ENCODE measurements at regions not wholly inside any gene's neighbourhood (a gene's known extent, or its start where the extent isn't known, plus 50 kb on each side); places are given as distances from the start of the nearest gene placed in this dataset.

GRCh38 chr9:107905308-107906020 lies 415.9 kb upstream of the KLF4 start:
- Histone ChIP-seq H3K4me2 (ENCODE audit: control insufficient read depth, extremely low read depth, insufficient read depth, low read depth, low read length) (no peak overlapping the region), H4K20me1 (ENCODE audit: control insufficient read depth, extremely low read depth, insufficient read depth, low read length) (no peaks in the 10 kb centered on the region), H3K9me3 (ENCODE audit: control insufficient read depth, low read depth, low read length) (no peaks in the 10 kb centered on the region), H3K79me2 (ENCODE audit: control insufficient read depth, insufficient read depth, low read length) (no peaks in the 10 kb centered on the region), H3K9me1 (ENCODE audit: control insufficient read depth, extremely low read depth, insufficient read depth, low read length) (no peaks in the 10 kb centered on the region), H3K4me3 (ENCODE audit: control insufficient read depth in 2 of 3, extremely low read depth in 1 of 3, insufficient read depth in 2 of 3, low read depth in 1 of 3, low read length in 3 of 3) (no peak overlapping the region), H2AFZ (ENCODE audit: control insufficient read depth, low read length) (no peak overlapping the region), H3K4me1 (ENCODE audit: control insufficient read depth, extremely low read depth, insufficient read depth, low read length) (no peaks in the 10 kb centered on the region), H3K9ac (ENCODE audit: control insufficient read depth, extremely low read depth, insufficient read depth, low read length) (no peak overlapping the region), H3K36me3 (ENCODE audit: control insufficient read depth in 2 of 2, extremely low read depth in 1 of 2, insufficient read depth in 2 of 2, low read length in 2 of 2) (no peaks in the 10 kb centered on the region), H3K27ac (ENCODE audit: control insufficient read depth, insufficient read depth, low read length) (no peak overlapping the region), H3K27me3 (ENCODE audit: control insufficient read depth, extremely low read depth, insufficient read depth, low read length) (peaks cover 3% of the 10 kb centered on the region)
- dilution Hi-C loops (cut with MboI; ENCODE audit: extremely low pct_ligation_motif_present, low sequenced_read_pairs): no loop called here
- no peak for DNase-seq (ENCODE audit: low read depth, low spot score)
- TF ChIP-seq CTCF (optimal IDR thresholded peaks at IDR 0.05 in 1 of 3, IDR thresholded peaks at IDR 0.05 in 1 of 3, conservative IDR thresholded peaks at IDR 0.05 in 1 of 3; ENCODE audit: extremely low read depth in 1 of 3, insufficient read depth in 2 of 3, low read length in 3 of 3) (no peak), EZH2 (IDR thresholded peaks at IDR 0.05; ENCODE audit: low read length) (no peak)
- no peak for FAIRE-seq

GRCh38 chr9:107899961-107900330 lies 410.4 kb upstream of the KLF4 start:
- Histone ChIP-seq H3K27me3 (ENCODE audit: control insufficient read depth, extremely low read depth, insufficient read depth, low read length) (peaks cover 5% of the 10 kb centered on the region), H3K4me1 (ENCODE audit: control insufficient read depth, extremely low read depth, insufficient read depth, low read length) (no peaks in the 10 kb centered on the region), H3K79me2 (ENCODE audit: control insufficient read depth, insufficient read depth, low read length) (no peaks in the 10 kb centered on the region), H3K9me1 (ENCODE audit: control insufficient read depth, extremely low read depth, insufficient read depth, low read length) (no peaks in the 10 kb centered on the region), H3K36me3 (ENCODE audit: control insufficient read depth in 2 of 2, extremely low read depth in 1 of 2, insufficient read depth in 2 of 2, low read length in 2 of 2) (no peaks in the 10 kb centered on the region), H3K27ac (ENCODE audit: control insufficient read depth, insufficient read depth, low read length) (no peak overlapping the region), H3K9me3 (ENCODE audit: control insufficient read depth, low read depth, low read length) (no peaks in the 10 kb centered on the region), H3K4me2 (ENCODE audit: control insufficient read depth, extremely low read depth, insufficient read depth, low read depth, low read length) (no peak overlapping the region), H4K20me1 (ENCODE audit: control insufficient read depth, extremely low read depth, insufficient read depth, low read length) (no peaks in the 10 kb centered on the region), H2AFZ (ENCODE audit: control insufficient read depth, low read length) (no peak overlapping the region), H3K4me3 (ENCODE audit: control insufficient read depth in 2 of 3, extremely low read depth in 1 of 3, insufficient read depth in 2 of 3, low read depth in 1 of 3, low read length in 3 of 3) (no peak overlapping the region), H3K9ac (ENCODE audit: control insufficient read depth, extremely low read depth, insufficient read depth, low read length) (no peak overlapping the region)
- no peak for TF ChIP-seq EZH2 (IDR thresholded peaks at IDR 0.05; ENCODE audit: low read length)
- no peak for TF ChIP-seq CTCF (optimal IDR thresholded peaks at IDR 0.05 in 1 of 3, IDR thresholded peaks at IDR 0.05 in 1 of 3, conservative IDR thresholded peaks at IDR 0.05 in 1 of 3; ENCODE audit: extremely low read depth in 1 of 3, insufficient read depth in 2 of 3, low read length in 3 of 3)
- FAIRE-seq (no peak), DNase-seq (ENCODE audit: low read depth, low spot score) (no peak)
- dilution Hi-C loops (cut with MboI; ENCODE audit: extremely low pct_ligation_motif_present, low sequenced_read_pairs): no loop called here

Data from keratinocyte (primary cell).